Astrocyte (in vitro differentiated cells and primary cell): ENCODE measurements at regions not wholly inside any gene's neighbourhood (a gene's known extent, or its start where the extent isn't known, plus 50 kb on each side); places are given as distances from the start of the nearest gene placed in this dataset.

Experiments used
- DNase-seq: peaks from one replicate; pipeline ENCODE4 v3.0.0-alpha.2; 2010; ENCODE audit warnings: low read depth
- FAIRE-seq: peaks from 2 replicates; lab custom pipeline; 2011; peaks lifted over from hg19 to GRCh38; lab: Jason Lieb, UNC
- H2AFZ ChIP-seq: 2 replicates; pipeline ENCODE4 v1.6.0; 2012; ENCODE audit warnings: low read depth, low read length, inconsistent platforms
- H3K27ac ChIP-seq: 2 replicates; pipeline ENCODE4 v1.5.1; 2011; ENCODE audit warnings: low read depth, low read length, inconsistent platforms
- H3K27me3 ChIP-seq: 2 replicates; pipeline ENCODE4 v1.6.0; 2011; ENCODE audit warnings: low read length, inconsistent platforms; ENCODE audit not compliant: insufficient read depth
- H3K36me3 ChIP-seq: 2 replicates; pipeline ENCODE4 v1.5.1; 2011; ENCODE audit warnings: low read length, inconsistent platforms; ENCODE audit not compliant: insufficient read depth
- H3K4me1 ChIP-seq: 2 replicates; pipeline ENCODE4 v1.5.1; 2011; ENCODE audit warnings: low read length, inconsistent platforms; ENCODE audit not compliant: insufficient read depth
- H3K4me2 ChIP-seq: 2 replicates; pipeline ENCODE4 v1.6.0; 2012; ENCODE audit warnings: low read length, inconsistent platforms
- H3K4me3 ChIP-seq: 2 replicates; pipeline ENCODE4 v1.5.1; 2011; ENCODE audit warnings: low read depth, mild to moderate bottlenecking, low read length, inconsistent platforms; ENCODE audit not compliant: insufficient read depth
- H3K79me2 ChIP-seq: 2 replicates; pipeline ENCODE4 v1.6.0; 2012; ENCODE audit warnings: mild to moderate bottlenecking, low read length, inconsistent platforms; ENCODE audit not compliant: insufficient read depth
- H3K9ac ChIP-seq: 2 replicates; pipeline ENCODE4 v1.6.0; 2012; ENCODE audit warnings: mild to moderate bottlenecking, low read length, inconsistent platforms
- H3K9me3 ChIP-seq: 2 replicates; pipeline ENCODE4 v1.5.1; 2012; ENCODE audit warnings: low read depth, mild to moderate bottlenecking, low read length, inconsistent platforms; ENCODE audit not compliant: insufficient read depth
- H4K20me1 ChIP-seq: 2 replicates; pipeline ENCODE4 v1.6.0; 2012; ENCODE audit warnings: low read length, inconsistent platforms; ENCODE audit not compliant: insufficient read depth
- H3K27ac Mint-ChIP-seq: one replicate; pipeline ENCODE4 v1.8.0; 2021; ENCODE audit warnings: mild to moderate bottlenecking, mixed read lengths; ENCODE audit not compliant: unreplicated experiment
- H3K27me3 Mint-ChIP-seq: one replicate; pipeline ENCODE4 v1.8.0; 2021; ENCODE audit warnings: low read depth, mixed read lengths; ENCODE audit not compliant: unreplicated experiment
- H3K36me3 Mint-ChIP-seq: one replicate; pipeline ENCODE4 v1.8.0; 2021; ENCODE audit warnings: low read depth, mixed read lengths; ENCODE audit not compliant: unreplicated experiment
- H3K4me1 Mint-ChIP-seq: one replicate; pipeline ENCODE4 v1.8.0; 2021; ENCODE audit warnings: low read depth, mixed read lengths; ENCODE audit not compliant: unreplicated experiment
- H3K4me3 Mint-ChIP-seq: one replicate; pipeline ENCODE4 v1.8.0; 2021; ENCODE audit warnings: mild to moderate bottlenecking, moderate library complexity, mixed read lengths; ENCODE audit not compliant: unreplicated experiment
- H3K9me3 Mint-ChIP-seq: one replicate; pipeline ENCODE4 v1.8.0; 2021; ENCODE audit warnings: mild to moderate bottlenecking, mixed read lengths; ENCODE audit not compliant: unreplicated experiment
- EZH2 ChIP-seq: IDR thresholded peaks from 2 replicates; pipeline ENCODE4 v1.6.1; 2012; ENCODE audit warnings: mild to moderate bottlenecking, low read length, inconsistent platforms; ENCODE audit not compliant: insufficient read depth
- TF ChIP-seq, protein P1 (sequence below): IDR thresholded peaks from 2 replicates; pipeline ENCODE4 v1.5.1; 2011; ENCODE audit warnings: low read depth, mild to moderate bottlenecking, inconsistent platforms, low read length, moderate library complexity; ENCODE audit not compliant: insufficient read depth

GRCh38 chr14:85475113-85475512 is 54.8 kb upstream of the FLRT2 start:
- Mint-ChIP-seq H3K4me3 (no peak overlapping the region), H3K4me1 (peaks cover 30% of the 10 kb centered on the region), H3K27ac (no peak overlapping the region), H3K9me3 (no peaks in the 10 kb centered on the region), H3K27me3 (no peaks in the 10 kb centered on the region), H3K36me3 (no peaks in the 10 kb centered on the region)
- Histone ChIP-seq H3K9me3 (no peaks in the 10 kb centered on the region), H3K27me3 (no peaks in the 10 kb centered on the region), H3K9ac (no peak overlapping the region), H3K79me2 (no peaks in the 10 kb centered on the region), H2AFZ (no peak overlapping the region), H4K20me1 (no peaks in the 10 kb centered on the region), H3K27ac (no peak overlapping the region), H3K4me1 (peaks cover 21% of the 10 kb centered on the region), H3K4me3 (no peak overlapping the region), H3K36me3 (no peaks in the 10 kb centered on the region), H3K4me2 (no peak overlapping the region)
- DNase-seq = peak; percentile 55
- no peak for FAIRE-seq
- TF ChIP-seq, protein P1, sequence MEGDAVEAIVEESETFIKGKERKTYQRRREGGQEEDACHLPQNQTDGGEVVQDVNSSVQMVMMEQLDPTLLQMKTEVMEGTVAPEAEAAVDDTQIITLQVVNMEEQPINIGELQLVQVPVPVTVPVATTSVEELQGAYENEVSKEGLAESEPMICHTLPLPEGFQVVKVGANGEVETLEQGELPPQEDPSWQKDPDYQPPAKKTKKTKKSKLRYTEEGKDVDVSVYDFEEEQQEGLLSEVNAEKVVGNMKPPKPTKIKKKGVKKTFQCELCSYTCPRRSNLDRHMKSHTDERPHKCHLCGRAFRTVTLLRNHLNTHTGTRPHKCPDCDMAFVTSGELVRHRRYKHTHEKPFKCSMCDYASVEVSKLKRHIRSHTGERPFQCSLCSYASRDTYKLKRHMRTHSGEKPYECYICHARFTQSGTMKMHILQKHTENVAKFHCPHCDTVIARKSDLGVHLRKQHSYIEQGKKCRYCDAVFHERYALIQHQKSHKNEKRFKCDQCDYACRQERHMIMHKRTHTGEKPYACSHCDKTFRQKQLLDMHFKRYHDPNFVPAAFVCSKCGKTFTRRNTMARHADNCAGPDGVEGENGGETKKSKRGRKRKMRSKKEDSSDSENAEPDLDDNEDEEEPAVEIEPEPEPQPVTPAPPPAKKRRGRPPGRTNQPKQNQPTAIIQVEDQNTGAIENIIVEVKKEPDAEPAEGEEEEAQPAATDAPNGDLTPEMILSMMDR = no peak

GRCh38 chr14:85479306-85479705 is 50.6 kb upstream of the FLRT2 start:
- TF ChIP-seq, protein P1 = no peak
- TF ChIP-seq EZH2 = no peak
- Histone ChIP-seq H3K4me1 (peaks cover 6% of the 10 kb centered on the region), H4K20me1 (no peaks in the 10 kb centered on the region), H3K4me3 (no peak overlapping the region), H3K27ac (no peak overlapping the region), H3K36me3 (no peaks in the 10 kb centered on the region), H3K4me2 (no peak overlapping the region), H3K9ac (no peak overlapping the region), H2AFZ (no peak overlapping the region), H3K9me3 (no peaks in the 10 kb centered on the region), H3K27me3 (no peaks in the 10 kb centered on the region), H3K79me2 (no peaks in the 10 kb centered on the region)
- H3K9me3 Mint-ChIP-seq = no peaks in the 10 kb centered on the region
- H3K4me1 Mint-ChIP-seq = no peaks in the 10 kb centered on the region
- DNase-seq (no peak), FAIRE-seq (no peak)
- no peak overlapping the region for H3K4me3 Mint-ChIP-seq
- H3K27ac Mint-ChIP-seq = no peak overlapping the region
- peaks cover 2% of the 10 kb centered on the region for H3K36me3 Mint-ChIP-seq
- no peaks in the 10 kb centered on the region for H3K27me3 Mint-ChIP-seq

DNA sequence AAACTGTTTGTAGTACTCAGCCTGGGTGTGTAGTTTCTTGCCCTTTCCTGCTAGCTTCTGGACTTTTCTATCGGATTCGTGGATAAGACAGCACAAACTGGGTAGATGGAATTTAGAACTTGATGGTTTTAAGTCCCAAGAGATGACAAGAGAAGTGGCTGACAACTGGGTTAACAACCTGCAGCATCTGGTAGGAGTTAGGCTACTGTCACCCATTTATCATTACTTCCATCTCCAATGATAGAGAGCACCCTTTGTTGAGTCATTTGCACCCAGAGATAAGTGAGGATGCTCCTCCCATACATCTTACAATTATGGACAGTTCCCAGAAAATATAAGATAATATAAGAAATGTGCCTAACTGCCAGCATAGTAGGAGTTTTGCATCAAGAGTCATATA is 50.2 kb upstream of the FLRT2 start:
- no peaks in the 10 kb centered on the region for H3K27me3 ChIP-seq
- H3K9ac ChIP-seq = no peak overlapping the region
- Mint-ChIP-seq H3K9me3 (no peaks in the 10 kb centered on the region), H3K27ac (no peak overlapping the region), H3K36me3 (peaks cover 2% of the 10 kb centered on the region), H3K27me3 (no peaks in the 10 kb centered on the region), H3K4me1 (no peaks in the 10 kb centered on the region), H3K4me3 (no peak overlapping the region)
- no peaks in the 10 kb centered on the region for H3K9me3 ChIP-seq
- H2AFZ ChIP-seq = no peak overlapping the region
- no peak overlapping the region for H3K4me3 ChIP-seq
- no peak overlapping the region for H3K4me2 ChIP-seq
- H4K20me1 ChIP-seq = no peaks in the 10 kb centered on the region
- DNase-seq (no peak), FAIRE-seq (no peak)
- TF ChIP-seq, protein P1 = no peak
- no peak for TF ChIP-seq EZH2
- no peaks in the 10 kb centered on the region for H3K79me2 ChIP-seq
- H3K36me3 ChIP-seq = no peaks in the 10 kb centered on the region
- no peak overlapping the region for H3K27ac ChIP-seq
- H3K4me1 ChIP-seq = peaks cover 6% of the 10 kb centered on the region
